Endometrium (tissue), 2 donors: ENCODE measurements at regions not wholly inside any gene's neighbourhood (a gene's known extent, or its start where the extent isn't known, plus 50 kb on each side); places are given as distances from the start of the nearest gene placed in this dataset.

Source experiments
- FAIRE-seq: peaks from 2 replicates; lab custom pipeline; 2012; peaks lifted over from hg19 to GRCh38; lab: Jason Lieb, UNC
- donor health status: control.
- donor health status: control.

- no peak for FAIRE-seq
Observed at GRCh38 chr9:1331546-1332038, 281.4 kb downstream of the DMRT2 start.

- no peak for FAIRE-seq
Observed at GRCh38 chr9:1332156-1332555, 282.0 kb downstream of the DMRT2 start.

- no peak for FAIRE-seq
Observed at GRCh38 chr9:1335174-1335573, 285.0 kb downstream of the DMRT2 start.

GRCh38 chr9:1337169-1337568 is 287.0 kb downstream of the DMRT2 start:
- no peak for FAIRE-seq

- FAIRE-seq: no peak
Observed at GRCh38 chr9:1340390-1340789, 290.2 kb downstream of the DMRT2 start.

GRCh38 chr9:1353291-1353690 is 303.1 kb downstream of the DMRT2 start:
- no peak for FAIRE-seq

- FAIRE-seq: no peak
Observed at GRCh38 chr9:1354086-1354485, 303.9 kb downstream of the DMRT2 start.

GRCh38 chr9:1354606-1355005 is 304.4 kb downstream of the DMRT2 start:
- FAIRE-seq: no peak

- FAIRE-seq: no peak
Observed at GRCh38 chr9:1355656-1356055, 305.5 kb downstream of the DMRT2 start.

GRCh38 chr9:1362845-1363244 is 312.7 kb downstream of the DMRT2 start:
- FAIRE-seq: no peak

GRCh38 chr9:1366276-1366675 is 316.1 kb downstream of the DMRT2 start:
- FAIRE-seq: no peak

- FAIRE-seq: no peak
Observed at GRCh38 chr9:1369297-1369696, 319.1 kb downstream of the DMRT2 start.

GRCh38 chr9:1373445-1373844 is 323.3 kb downstream of the DMRT2 start:
- no peak for FAIRE-seq

GRCh38 chr9:1383899-1384455 is 333.8 kb downstream of the DMRT2 start:
- no peak for FAIRE-seq

GRCh38 chr9:1384816-1385215 is 334.7 kb downstream of the DMRT2 start:
- FAIRE-seq: no peak

GRCh38 chr9:1386420-1386819 is 336.3 kb downstream of the DMRT2 start:
- no peak for FAIRE-seq

- FAIRE-seq: no peak
Observed at GRCh38 chr9:1388216-1388615, 338.1 kb downstream of the DMRT2 start.

- no peak for FAIRE-seq
Observed at GRCh38 chr9:1400983-1401382, 350.8 kb downstream of the DMRT2 start.

- FAIRE-seq: no peak
Observed at GRCh38 chr9:1404940-1405339, 354.8 kb downstream of the DMRT2 start.

GRCh38 chr9:1411826-1412225 is 361.7 kb downstream of the DMRT2 start:
- FAIRE-seq: no peak

GRCh38 chr9:1414711-1415131 is 364.6 kb downstream of the DMRT2 start:
- no peak for FAIRE-seq

- FAIRE-seq: no peak
Observed at GRCh38 chr9:1415146-1415545, 365.0 kb downstream of the DMRT2 start.

- FAIRE-seq: no peak
Observed at GRCh38 chr9:1416261-1416660, 366.1 kb downstream of the DMRT2 start.

GRCh38 chr9:1421436-1421835 is 371.3 kb downstream of the DMRT2 start:
- FAIRE-seq: no peak

- FAIRE-seq: no peak
Observed at GRCh38 chr9:1427875-1428274, 377.7 kb downstream of the DMRT2 start.
